SH-SY5Y (cell line): ENCODE measurements at regions not wholly inside any gene's neighbourhood (a gene's known extent, or its start where the extent isn't known, plus 50 kb on each side); places are given as distances from the start of the nearest gene placed in this dataset.

ENCODE experiments used
- GATA2 ChIP-seq: IDR thresholded peaks from 2 replicates; pipeline ENCODE4 v1.6.1; 2011; ENCODE audit warnings: mild to moderate bottlenecking, low read depth, low read length
- GATA3 ChIP-seq: IDR thresholded peaks from 2 replicates; pipeline ENCODE4 v1.6.1; 2011; ENCODE audit warnings: low read depth, mild to moderate bottlenecking, low read length, moderate library complexity

GRCh38 chr3:176431038-176431418 lies 766.3 kb downstream of the TBL1XR1 start:
- TF ChIP-seq GATA3 (no peak), GATA2 (no peak)
